ENCODE measurements at regions not wholly inside any gene's neighbourhood (a gene's known extent, or its start where the extent isn't known, plus 50 kb on each side); places are given as distances from the start of the nearest gene placed in this dataset.
"Not testable (repeated sequence)": the region's sequence is repeated elsewhere in the genome, so short reads cannot be mapped to it uniquely, and the experiment has no call there.

GRCh38 chr4:99749445-99750391 lies 66.9 kb upstream of the DAPP1 start:
- no peak overlapping the region for H3K27ac ChIP-seq
- TF ChIP-seq ZFX (IDR thresholded peaks at IDR 0.05) (no peak), CTCF (conservative IDR thresholded peaks at IDR 0.05) (no peak)

DNA sequence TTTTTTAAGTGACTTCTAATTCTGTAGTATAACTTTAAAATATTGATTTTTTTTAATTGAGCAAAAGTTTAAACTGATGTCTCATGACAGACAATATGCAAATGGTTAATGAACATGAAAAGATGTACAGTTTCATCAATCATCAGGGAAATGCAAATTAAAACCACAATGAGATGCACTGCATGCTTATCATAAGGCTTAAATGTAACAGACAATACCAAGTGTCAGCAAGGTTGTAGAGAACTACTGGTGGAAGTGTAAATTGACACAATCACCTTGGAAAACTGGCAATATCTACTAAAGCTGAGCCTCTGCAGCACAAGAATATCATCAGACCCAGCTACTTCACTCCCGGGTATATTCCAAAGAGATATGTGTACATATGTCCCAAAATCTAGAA lies 70.2 kb upstream of the DAPP1 start:
- no peak overlapping the region for H3K27ac ChIP-seq
- TF ChIP-seq CTCF (conservative IDR thresholded peaks at IDR 0.05): no peak
- no peak for TF ChIP-seq ZFX (IDR thresholded peaks at IDR 0.05)

DNA sequence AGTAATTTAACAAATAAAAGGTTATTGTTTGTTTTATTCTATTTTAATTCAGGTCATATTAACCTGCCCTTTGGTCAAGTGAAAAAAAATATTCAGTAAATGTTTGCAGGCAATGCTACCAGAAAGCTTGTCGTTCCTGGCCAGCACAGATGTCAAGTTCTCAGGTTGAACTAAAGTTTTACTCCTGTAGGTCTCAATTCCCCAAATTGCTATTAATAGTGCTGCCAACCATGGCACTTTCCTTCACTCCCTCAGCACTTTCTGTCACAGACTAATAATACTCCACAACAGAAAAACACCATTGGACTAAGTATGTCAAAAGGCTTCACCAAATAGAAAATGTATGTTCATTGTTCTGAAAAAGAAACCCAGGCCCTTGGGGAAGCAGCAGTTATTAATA lies 79.2 kb upstream of the C4orf54 start:
- no peak overlapping the region for H3K27ac ChIP-seq
- TF ChIP-seq ZFX (IDR thresholded peaks at IDR 0.05) (no peak), CTCF (conservative IDR thresholded peaks at IDR 0.05) (no peak)

- H3K27ac ChIP-seq: no peak overlapping the region
- no peak for TF ChIP-seq CTCF (conservative IDR thresholded peaks at IDR 0.05)
- TF ChIP-seq ZFX (IDR thresholded peaks at IDR 0.05): no peak
Observed at GRCh38 chr4:99735822-99736221, 78.2 kb upstream of the C4orf54 start.

DNA sequence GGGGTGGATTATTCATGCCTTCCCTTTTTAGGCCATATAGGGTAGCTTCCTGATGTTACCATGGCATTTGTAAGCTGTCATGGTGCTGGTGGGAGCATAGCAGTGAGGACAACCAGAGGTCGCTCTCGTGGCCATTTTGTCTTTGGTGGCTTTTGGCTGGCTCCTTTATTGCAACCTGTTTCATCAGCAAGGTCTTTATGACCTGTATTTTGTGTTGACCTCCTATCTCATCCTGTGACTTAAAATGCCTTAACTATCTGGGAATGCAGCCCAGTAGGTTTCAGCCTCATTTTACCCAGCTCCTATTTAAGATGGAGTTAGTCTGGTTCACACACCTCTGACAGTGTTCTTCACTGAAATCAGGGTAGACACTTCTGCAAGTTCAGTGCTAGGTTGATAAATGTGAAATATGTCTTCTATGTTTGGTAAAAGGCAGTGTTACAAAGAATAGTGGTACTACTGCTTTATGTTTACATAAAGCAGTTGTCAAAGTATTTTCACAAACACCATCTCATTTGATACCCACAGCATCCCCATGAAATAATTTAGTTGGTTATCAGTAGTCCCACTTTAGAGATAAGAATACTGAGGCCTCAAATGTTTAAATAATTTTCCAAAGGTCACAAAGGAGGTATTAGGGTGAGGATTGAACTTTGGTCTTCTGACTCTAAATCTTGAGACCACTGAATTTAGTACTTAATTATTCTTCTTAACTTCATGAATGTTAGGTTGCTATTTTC lies 77.1 kb upstream of the C4orf54 start:
- TF ChIP-seq CTCF (conservative IDR thresholded peaks at IDR 0.05): no peak
- no peak for TF ChIP-seq ZFX (IDR thresholded peaks at IDR 0.05)

DNA sequence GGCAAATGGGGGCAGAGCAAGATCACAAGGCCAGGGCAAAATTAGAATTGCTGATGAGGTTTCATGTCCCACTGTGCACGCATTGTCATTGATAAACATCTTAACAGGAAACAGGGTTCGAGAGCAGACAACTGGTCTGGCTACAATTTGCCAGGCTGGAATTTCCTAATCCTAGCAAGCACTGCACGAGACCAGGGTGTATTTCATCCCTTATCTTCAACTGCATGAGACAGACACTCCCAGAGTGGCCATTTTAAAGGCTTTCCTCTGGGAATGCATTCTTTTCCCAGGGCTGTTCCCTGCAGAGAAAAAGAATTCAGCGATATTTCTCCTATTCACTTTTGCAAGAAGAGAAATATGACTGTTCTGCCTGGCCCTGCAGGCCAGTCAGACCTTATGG lies 75.8 kb upstream of the C4orf54 start:
- not testable (repeated sequence) for H3K27ac ChIP-seq

More for the DNA sequence above, 77.1 kb upstream of the C4orf54 start:
- no peak overlapping the region for H3K27ac ChIP-seq

DNA sequence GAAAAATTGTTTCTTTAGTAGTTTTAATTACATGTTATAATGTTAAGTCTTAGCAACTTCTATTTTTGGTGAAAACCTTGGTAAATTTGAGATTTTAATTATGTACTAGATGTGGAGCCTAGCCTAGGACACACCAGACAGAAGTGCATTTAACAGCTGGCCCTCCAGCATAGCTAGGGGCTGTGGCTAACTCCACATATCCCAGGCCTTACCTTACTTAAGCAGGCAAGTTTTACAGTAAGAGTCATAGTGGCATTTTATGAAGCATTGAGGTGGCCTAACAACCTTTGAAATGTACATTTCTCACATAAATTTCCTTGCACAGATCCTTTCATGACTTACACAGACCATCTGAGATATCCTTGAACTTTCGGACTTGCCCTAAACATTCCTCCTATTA lies 71.6 kb upstream of the C4orf54 start:
- no peak for TF ChIP-seq ZFX (IDR thresholded peaks at IDR 0.05)
- TF ChIP-seq CTCF (conservative IDR thresholded peaks at IDR 0.05): no peak
- H3K27ac ChIP-seq: no peak overlapping the region

Measured in C4-2B (cell line).